ENCODE measurements at regions not wholly inside any gene's neighbourhood (a gene's known extent, or its start where the extent isn't known, plus 50 kb on each side); places are given as distances from the start of the nearest gene placed in this dataset.

- Histone ChIP-seq H3K4me3 (no peak overlapping the region), H3K4me1 (no peaks in the 10 kb centered on the region), H3K27me3 (peaks cover 0 to 20% of the 10 kb centered on the region in 2 donors), H3K27ac (no peak overlapping the region), H3K9me3 (no peaks in the 10 kb centered on the region), H3K36me3 (no peaks in the 10 kb centered on the region)
- intact Hi-C loops (cut with DNase I; ENCODE audit: low total_unique reads), result no loop called here
- TF ChIP-seq POLR2A (IDR thresholded peaks at IDR 0.05) (no peak), CTCF (IDR thresholded peaks at IDR 0.05) (no peak), POLR2AphosphoS5 (IDR thresholded peaks at IDR 0.05) (no peak)
- DNase-seq (ENCODE audit: low spot score in 2 of 2), result no peak
Measured at GRCh38 chr10:2625094-2625493, 442.3 kb upstream of the PFKP start.

- H3K27me3 ChIP-seq, result peaks cover 0 to 27% of the 10 kb centered on the region in 2 donors
- no peak overlapping the region for H3K4me3 ChIP-seq
- no peak for DNase-seq (ENCODE audit: low spot score in 2 of 2)
- TF ChIP-seq CTCF (IDR thresholded peaks at IDR 0.05) (no peak), POLR2AphosphoS5 (IDR thresholded peaks at IDR 0.05) (no peak), POLR2A (IDR thresholded peaks at IDR 0.05) (no peak)
- H3K4me1 ChIP-seq, result no peaks in the 10 kb centered on the region
- no peaks in the 10 kb centered on the region for H3K9me3 ChIP-seq
- intact Hi-C loops (cut with DNase I; ENCODE audit: low total_unique reads), result no loop called here
- no peaks in the 10 kb centered on the region for H3K36me3 ChIP-seq
- H3K27ac ChIP-seq, result no peak overlapping the region
Measured at GRCh38 chr10:2623675-2624274, 443.6 kb upstream of the PFKP start.

GRCh38 chr10:2620827-2621521 lies 446.4 kb upstream of the PFKP start:
- no peaks in the 10 kb centered on the region for H3K9me3 ChIP-seq
- peaks cover 0 to 23% of the 10 kb centered on the region in 2 donors for H3K27me3 ChIP-seq
- no peak overlapping the region for H3K4me3 ChIP-seq
- TF ChIP-seq POLR2AphosphoS5 (IDR thresholded peaks at IDR 0.05) (no peak), CTCF (IDR thresholded peaks at IDR 0.05) (no peak), POLR2A (IDR thresholded peaks at IDR 0.05) (no peak)
- H3K36me3 ChIP-seq, result no peaks in the 10 kb centered on the region
- DNase-seq (ENCODE audit: low spot score in 2 of 2), result no peak
- H3K4me1 ChIP-seq, result no peaks in the 10 kb centered on the region
- H3K27ac ChIP-seq, result no peak overlapping the region
- intact Hi-C loops (cut with DNase I; ENCODE audit: low total_unique reads), result no loop called here

GRCh38 chr10:2619916-2620315 lies 447.4 kb upstream of the PFKP start:
- Histone ChIP-seq H3K4me1 (no peaks in the 10 kb centered on the region), H3K9me3 (no peaks in the 10 kb centered on the region), H3K36me3 (no peaks in the 10 kb centered on the region), H3K4me3 (no peak overlapping the region), H3K27me3 (peaks cover 0 to 23% of the 10 kb centered on the region in 2 donors), H3K27ac (no peak overlapping the region)
- no peak for DNase-seq (ENCODE audit: low spot score in 2 of 2)
- TF ChIP-seq CTCF (IDR thresholded peaks at IDR 0.05), result no peak
- TF ChIP-seq POLR2AphosphoS5 (IDR thresholded peaks at IDR 0.05), result no peak
- TF ChIP-seq POLR2A (IDR thresholded peaks at IDR 0.05), result no peak
- intact Hi-C loops (cut with DNase I; ENCODE audit: low total_unique reads), result no loop called here

- H3K27me3 ChIP-seq, result peaks cover 0 to 23% of the 10 kb centered on the region in 2 donors
- H3K4me3 ChIP-seq, result no peak overlapping the region
- no peaks in the 10 kb centered on the region for H3K4me1 ChIP-seq
- no peak for DNase-seq (ENCODE audit: low spot score in 2 of 2)
- no peak for TF ChIP-seq POLR2AphosphoS5 (IDR thresholded peaks at IDR 0.05)
- no peak for TF ChIP-seq POLR2A (IDR thresholded peaks at IDR 0.05)
- no peak for TF ChIP-seq CTCF (IDR thresholded peaks at IDR 0.05)
- intact Hi-C loops (cut with DNase I; ENCODE audit: low total_unique reads), result no loop called here
- no peak overlapping the region for H3K27ac ChIP-seq
- H3K36me3 ChIP-seq, result no peaks in the 10 kb centered on the region
- H3K9me3 ChIP-seq, result no peaks in the 10 kb centered on the region
Measured at GRCh38 chr10:2619472-2619871, 447.9 kb upstream of the PFKP start.
